OCI-LY7 (cell line): ENCODE measurements at regions not wholly inside any gene's neighbourhood (a gene's known extent, or its start where the extent isn't known, plus 50 kb on each side); places are given as distances from the start of the nearest gene placed in this dataset.

Experiments used
- EZH2phosphoT487 ChIP-seq: fragments of 200-600 bp; sonication (generic); IDR thresholded peaks from 2 replicates; pipeline ENCODE4 v1.6.1; 2018; ENCODE audit warnings: low read depth, borderline replicate concordance, mild to moderate bottlenecking, mixed run types, antibody characterized with exemption, low read length, moderate library complexity, mixed read lengths
- TF ChIP-seq, protein P1 (sequence below): fragments of 200-600 bp; sonication (generic); conservative IDR thresholded peaks from 2 replicates; pipeline ENCODE4 v1.5.1; 2014; ENCODE audit warnings: mild to moderate bottlenecking, antibody characterized with exemption, low read length, moderate library complexity, mixed read lengths

- TF ChIP-seq, protein P1, sequence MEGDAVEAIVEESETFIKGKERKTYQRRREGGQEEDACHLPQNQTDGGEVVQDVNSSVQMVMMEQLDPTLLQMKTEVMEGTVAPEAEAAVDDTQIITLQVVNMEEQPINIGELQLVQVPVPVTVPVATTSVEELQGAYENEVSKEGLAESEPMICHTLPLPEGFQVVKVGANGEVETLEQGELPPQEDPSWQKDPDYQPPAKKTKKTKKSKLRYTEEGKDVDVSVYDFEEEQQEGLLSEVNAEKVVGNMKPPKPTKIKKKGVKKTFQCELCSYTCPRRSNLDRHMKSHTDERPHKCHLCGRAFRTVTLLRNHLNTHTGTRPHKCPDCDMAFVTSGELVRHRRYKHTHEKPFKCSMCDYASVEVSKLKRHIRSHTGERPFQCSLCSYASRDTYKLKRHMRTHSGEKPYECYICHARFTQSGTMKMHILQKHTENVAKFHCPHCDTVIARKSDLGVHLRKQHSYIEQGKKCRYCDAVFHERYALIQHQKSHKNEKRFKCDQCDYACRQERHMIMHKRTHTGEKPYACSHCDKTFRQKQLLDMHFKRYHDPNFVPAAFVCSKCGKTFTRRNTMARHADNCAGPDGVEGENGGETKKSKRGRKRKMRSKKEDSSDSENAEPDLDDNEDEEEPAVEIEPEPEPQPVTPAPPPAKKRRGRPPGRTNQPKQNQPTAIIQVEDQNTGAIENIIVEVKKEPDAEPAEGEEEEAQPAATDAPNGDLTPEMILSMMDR: no peak
- no peak for TF ChIP-seq EZH2phosphoT487
Observed at GRCh38 chr12:114882083-114882482, 198.1 kb upstream of the TBX3 start.
